Loucy (cell line): ENCODE measurements at regions not wholly inside any gene's neighbourhood (a gene's known extent, or its start where the extent isn't known, plus 50 kb on each side); places are given as distances from the start of the nearest gene placed in this dataset.

Experiments used
- CTCF ChIP-seq: fragments of 200-600 bp; sonication (generic); conservative IDR thresholded peaks from 2 replicates; pipeline ENCODE4 v1.5.1; 2014; ENCODE audit warnings: mild to moderate bottlenecking, antibody characterized with exemption, low read length
- EZH2phosphoT487 ChIP-seq: fragments of 200-600 bp; IDR thresholded peaks from 2 replicates; pipeline ENCODE4 v1.6.1; 2018; ENCODE audit warnings: antibody characterized with exemption, mild to moderate bottlenecking, moderate library complexity, borderline replicate concordance

- no peak for TF ChIP-seq CTCF
- TF ChIP-seq EZH2phosphoT487 = no peak
These were observed 56.5 kb downstream of the TET3 start for GRCh38 chr2:74041182-74041581.
